AG09309 (cell line): ENCODE measurements at regions not wholly inside any gene's neighbourhood (a gene's known extent, or its start where the extent isn't known, plus 50 kb on each side); places are given as distances from the start of the nearest gene placed in this dataset.

Experiments used
- DNase-seq: peaks from one replicate; pipeline ENCODE4 v3.0.0-alpha.2; 2010; ENCODE audit warnings: low read depth
- H3K4me3 ChIP-seq: 2 replicates; pipeline ENCODE4 v1.5.1; 2011; ENCODE audit warnings: mild to moderate bottlenecking, low read depth, low read length, moderate library complexity; ENCODE audit not compliant: control insufficient read depth
- TF ChIP-seq, protein P1 (sequence below): IDR thresholded peaks from 2 replicates; pipeline ENCODE4 v1.5.1; 2011; ENCODE audit warnings: mild to moderate bottlenecking, low read depth, low read length, inconsistent platforms; ENCODE audit not compliant: insufficient read depth, control insufficient read depth; ENCODE audit errors: missing control alignments

DNA sequence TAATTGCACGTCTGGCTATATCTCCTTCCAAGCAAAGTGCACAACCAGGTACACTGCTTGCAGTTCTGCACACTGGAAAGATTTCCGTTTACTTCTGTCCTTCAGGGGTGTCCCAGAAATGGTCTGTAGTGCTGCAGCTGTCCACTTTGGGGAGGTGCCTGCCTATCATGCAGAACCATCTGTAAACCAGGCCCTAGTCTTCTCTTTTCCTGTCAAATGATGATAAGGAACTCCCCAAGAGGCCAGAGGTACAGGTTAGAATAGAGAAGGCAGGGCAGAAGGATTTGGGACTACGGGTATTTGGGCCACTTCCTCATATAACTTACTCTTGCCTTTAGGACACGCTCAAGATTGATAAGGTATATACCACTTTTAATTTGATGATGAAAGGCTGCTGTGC is 746.9 kb downstream of the FAT4 start:
- DNase-seq, result no peak
- TF ChIP-seq, protein P1, sequence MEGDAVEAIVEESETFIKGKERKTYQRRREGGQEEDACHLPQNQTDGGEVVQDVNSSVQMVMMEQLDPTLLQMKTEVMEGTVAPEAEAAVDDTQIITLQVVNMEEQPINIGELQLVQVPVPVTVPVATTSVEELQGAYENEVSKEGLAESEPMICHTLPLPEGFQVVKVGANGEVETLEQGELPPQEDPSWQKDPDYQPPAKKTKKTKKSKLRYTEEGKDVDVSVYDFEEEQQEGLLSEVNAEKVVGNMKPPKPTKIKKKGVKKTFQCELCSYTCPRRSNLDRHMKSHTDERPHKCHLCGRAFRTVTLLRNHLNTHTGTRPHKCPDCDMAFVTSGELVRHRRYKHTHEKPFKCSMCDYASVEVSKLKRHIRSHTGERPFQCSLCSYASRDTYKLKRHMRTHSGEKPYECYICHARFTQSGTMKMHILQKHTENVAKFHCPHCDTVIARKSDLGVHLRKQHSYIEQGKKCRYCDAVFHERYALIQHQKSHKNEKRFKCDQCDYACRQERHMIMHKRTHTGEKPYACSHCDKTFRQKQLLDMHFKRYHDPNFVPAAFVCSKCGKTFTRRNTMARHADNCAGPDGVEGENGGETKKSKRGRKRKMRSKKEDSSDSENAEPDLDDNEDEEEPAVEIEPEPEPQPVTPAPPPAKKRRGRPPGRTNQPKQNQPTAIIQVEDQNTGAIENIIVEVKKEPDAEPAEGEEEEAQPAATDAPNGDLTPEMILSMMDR, result no peak

DNA sequence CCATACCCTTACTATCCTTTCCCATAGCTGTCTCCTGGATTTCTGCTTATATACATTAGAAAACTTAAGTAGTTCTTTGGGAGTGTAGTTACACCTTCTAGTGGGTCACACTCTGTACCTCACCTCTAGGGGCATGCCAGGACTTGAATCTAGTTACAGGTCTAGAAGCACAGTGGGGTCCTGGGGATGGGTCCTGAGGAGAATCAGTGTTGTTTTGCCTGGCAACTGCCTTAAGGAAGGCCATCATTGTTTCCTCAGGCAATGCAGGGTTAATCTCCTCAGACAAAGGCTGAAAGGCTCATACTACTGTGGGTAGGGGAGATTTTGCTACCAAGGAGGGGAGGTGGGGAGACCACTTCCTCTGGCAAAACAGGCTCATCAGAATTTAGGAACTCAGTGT is 750.3 kb downstream of the FAT4 start:
- TF ChIP-seq, protein P1, result no peak

More for the DNA sequence above, 746.9 kb downstream of the FAT4 start:
- H3K4me3 ChIP-seq, result no peak overlapping the region

DNA sequence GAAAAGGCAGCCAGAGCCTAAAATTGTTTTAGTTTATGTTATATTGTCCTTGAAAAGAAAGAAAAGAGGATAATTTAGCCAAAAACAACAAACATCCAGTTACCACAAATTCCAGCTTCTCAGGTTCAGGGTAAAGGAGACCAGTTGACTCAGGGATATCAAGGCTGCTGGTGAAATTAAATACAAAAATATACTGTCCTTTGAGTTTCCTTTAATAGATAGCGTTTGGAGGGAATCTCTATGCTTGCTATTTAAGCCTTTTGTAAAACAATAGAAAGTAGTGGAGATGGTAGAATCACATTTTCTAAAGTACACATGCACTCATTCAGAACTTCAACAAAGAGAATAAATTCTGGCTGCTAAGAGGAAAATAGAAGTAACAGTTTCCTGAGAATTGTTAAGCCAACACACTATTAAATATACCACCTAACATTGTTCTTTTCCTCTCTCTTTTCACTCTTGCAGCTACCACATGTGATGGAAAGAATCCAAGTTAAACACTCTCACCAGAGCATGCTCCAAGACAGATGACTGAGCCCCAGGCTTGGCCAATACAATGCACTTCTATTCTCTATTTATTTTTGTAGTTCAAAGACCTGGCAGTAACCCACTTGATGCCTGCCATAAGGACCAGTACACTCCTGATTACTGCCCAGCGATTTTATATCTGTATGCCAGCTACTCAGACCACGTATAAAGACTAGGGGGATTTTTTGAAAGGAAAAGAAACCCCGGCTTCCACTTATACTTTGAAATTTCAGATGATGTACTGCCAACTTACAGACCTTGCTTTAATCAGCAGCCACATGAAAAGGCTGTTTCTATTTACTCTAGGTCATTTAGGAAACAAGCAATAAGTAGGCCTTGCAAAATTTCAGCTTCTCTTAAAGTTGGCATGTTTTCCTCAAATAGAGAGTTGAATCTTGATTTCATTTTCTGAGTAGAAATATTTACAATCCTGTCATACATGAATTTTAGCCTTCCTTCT is 756.9 kb downstream of the FAT4 start:
- DNase-seq, result peak; percentile 18
- TF ChIP-seq, protein P1, result no peak
- no peak overlapping the region for H3K4me3 ChIP-seq

More for the DNA sequence above, 750.3 kb downstream of the FAT4 start:
- H3K4me3 ChIP-seq, result no peak overlapping the region
- DNase-seq, result no peak

DNA sequence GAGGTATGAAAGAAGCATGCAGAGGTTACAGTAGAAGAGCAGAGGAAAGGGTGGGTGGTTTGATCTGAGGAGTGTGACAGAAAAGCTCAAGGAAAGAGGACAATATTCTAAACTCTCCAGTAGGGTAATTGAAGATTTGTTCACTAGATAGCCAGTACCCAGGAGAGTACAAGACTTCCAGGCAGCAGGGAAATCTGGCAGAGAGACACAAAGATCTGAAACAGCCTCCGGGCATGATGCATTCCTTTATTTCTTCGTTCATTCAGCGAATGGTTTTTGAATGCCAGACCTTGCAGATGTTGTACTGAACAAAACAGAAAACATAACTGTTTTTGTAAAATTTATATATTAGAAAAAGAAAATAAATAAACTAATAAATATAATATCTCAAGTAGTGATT is 766.6 kb downstream of the FAT4 start:
- DNase-seq, result no peak
- TF ChIP-seq, protein P1, result no peak
- no peak overlapping the region for H3K4me3 ChIP-seq

DNA sequence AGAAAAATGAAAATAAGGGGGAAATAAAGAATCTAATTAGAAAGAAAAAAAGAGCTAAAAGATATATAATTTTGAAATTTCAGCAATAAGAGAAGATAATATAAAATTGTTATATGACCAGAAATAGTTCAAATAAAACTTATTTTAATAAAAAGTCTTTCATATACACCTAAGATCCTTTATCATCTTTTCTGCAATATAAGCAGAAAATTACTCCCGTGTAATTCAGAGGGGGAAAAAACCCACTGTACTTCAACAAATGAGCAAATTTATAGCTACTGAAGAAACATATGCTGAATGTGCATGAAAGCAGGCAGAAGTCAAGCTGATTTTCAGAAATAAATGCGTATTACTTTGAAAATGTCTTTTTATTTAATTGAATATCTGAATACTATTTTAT is 771.3 kb downstream of the FAT4 start:
- no peak for DNase-seq
- no peak overlapping the region for H3K4me3 ChIP-seq
- TF ChIP-seq, protein P1, result no peak

DNA sequence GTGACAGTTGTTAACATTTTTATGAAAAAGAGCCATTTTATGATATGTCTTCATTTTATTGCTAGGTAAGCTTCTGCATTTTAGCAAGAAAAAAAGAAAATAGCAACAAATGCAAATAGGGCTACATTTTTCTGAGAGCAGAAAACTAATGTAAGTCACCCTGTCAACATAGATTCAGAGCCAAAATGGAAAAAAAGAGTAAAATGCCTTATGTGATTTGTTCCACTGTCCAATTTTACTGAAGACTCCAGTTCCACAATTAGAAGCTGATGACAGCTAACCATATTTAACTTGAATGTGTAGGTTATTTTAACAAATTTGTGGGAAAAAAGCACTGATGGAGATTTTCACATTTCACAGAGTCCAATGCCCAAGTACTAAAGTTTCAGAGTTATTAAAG is 772.3 kb downstream of the FAT4 start:
- H3K4me3 ChIP-seq, result no peak overlapping the region
- TF ChIP-seq, protein P1, result no peak
- no peak for DNase-seq
